ENCODE measurements at regions not wholly inside any gene's neighbourhood (a gene's known extent, or its start where the extent isn't known, plus 50 kb on each side); places are given as distances from the start of the nearest gene placed in this dataset.

GRCh38 chr1:217067642-217068041 lies 344.4 kb upstream of the ESRRG start:
- ATAC-seq (ENCODE audit: low FRiP score in 2 of 2), result no peak
- 76 to 83% methylated on average over 1 of the region's 1 CpG for WGBS, 2 donors
- H3K9me3 ChIP-seq, result no peaks in the 10 kb centered on the region
- H3K4me3 ChIP-seq, result no peak overlapping the region
- no peaks in the 10 kb centered on the region for H3K27me3 ChIP-seq
- TF ChIP-seq POLR2A (IDR thresholded peaks at IDR 0.05) (no peak), POLR2AphosphoS5 (IDR thresholded peaks at IDR 0.05) (no peak), EP300 (IDR thresholded peaks at IDR 0.05) (no peak)
- H3K4me1 ChIP-seq, result no peaks in the 10 kb centered on the region
- no peak for DNase-seq
- H3K36me3 ChIP-seq, result no peaks in the 10 kb centered on the region
- no peak overlapping the region for H3K27ac ChIP-seq

DNA sequence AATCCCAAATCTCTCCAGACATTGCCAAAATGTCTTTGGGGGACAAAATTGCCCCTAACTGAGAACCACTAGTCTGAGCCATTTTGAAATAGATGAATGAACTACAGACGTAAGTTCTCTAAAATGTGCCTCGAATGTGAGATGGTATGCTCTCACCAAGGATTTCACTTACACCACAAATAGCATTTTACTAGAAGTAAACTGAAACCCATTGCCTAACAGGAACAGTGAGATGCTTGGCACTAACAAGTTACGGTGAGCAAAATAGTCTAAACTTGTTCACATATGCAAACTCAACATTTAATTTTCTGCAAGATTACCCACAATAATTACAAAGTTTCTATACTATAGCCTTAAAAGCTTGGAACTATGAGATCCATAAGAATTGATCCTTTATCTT lies 343.6 kb upstream of the ESRRG start:
- Histone ChIP-seq H3K4me3 (no peak overlapping the region), H3K27me3 (no peaks in the 10 kb centered on the region), H3K27ac (no peak overlapping the region), H3K9me3 (no peaks in the 10 kb centered on the region), H3K36me3 (no peaks in the 10 kb centered on the region), H3K4me1 (no peaks in the 10 kb centered on the region)
- ATAC-seq (ENCODE audit: low FRiP score in 2 of 2) (no peak), DNase-seq (no peak)
- 85 to 87% methylated on average over 3 of the region's 3 CpGs for WGBS, 2 donors
- TF ChIP-seq POLR2A (IDR thresholded peaks at IDR 0.05) (no peak), POLR2AphosphoS5 (IDR thresholded peaks at IDR 0.05) (no peak), CTCF (IDR thresholded peaks at IDR 0.05) (no peak), EP300 (IDR thresholded peaks at IDR 0.05) (no peak)

DNA sequence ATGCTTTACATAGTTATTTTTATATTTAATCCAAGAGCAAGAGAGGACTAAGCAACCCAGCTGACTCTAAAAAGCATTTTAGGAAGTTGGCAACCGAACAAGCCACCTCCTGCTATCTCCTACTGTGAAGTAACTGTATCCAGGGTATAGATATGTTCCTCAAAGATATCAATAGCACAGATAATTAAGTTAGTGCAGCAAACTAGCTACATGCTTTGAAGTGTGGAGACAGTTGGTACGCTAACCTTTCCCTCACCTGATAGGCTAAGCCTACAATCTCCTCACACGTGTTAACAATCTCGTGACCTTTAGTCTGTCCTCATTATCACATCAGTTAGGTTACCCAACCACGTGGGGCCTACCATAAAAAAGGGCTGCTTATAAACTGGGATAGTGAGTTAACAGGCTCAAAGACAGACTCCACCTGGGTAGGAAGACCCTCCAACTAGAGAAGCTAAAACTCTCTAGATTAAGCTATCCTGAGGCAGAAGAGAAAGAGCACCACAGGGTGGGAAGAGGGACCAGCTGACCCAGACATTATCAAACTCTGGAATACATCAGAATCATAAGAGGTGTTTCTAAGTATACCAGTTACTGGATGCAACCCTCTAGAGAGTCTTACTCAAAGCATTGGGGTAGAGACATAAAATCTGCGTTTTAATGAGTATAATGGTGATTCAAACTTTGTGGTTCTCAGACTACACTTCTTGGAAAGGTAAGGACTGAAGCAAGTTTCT lies 340.1 kb upstream of the ESRRG start:
- no peaks in the 10 kb centered on the region for H3K27me3 ChIP-seq
- H3K36me3 ChIP-seq, result no peaks in the 10 kb centered on the region
- ATAC-seq (ENCODE audit: low FRiP score in 2 of 2) (no peak), DNase-seq (no peak)
- no peaks in the 10 kb centered on the region for H3K4me1 ChIP-seq
- WGBS, 2 donors, result 57 to 64% methylated on average over 6 of the region's 6 CpGs
- H3K27ac ChIP-seq, result no peak overlapping the region
- H3K9me3 ChIP-seq, result no peaks in the 10 kb centered on the region
- H3K4me3 ChIP-seq, result no peak overlapping the region
- TF ChIP-seq EP300 (IDR thresholded peaks at IDR 0.05), result no peak
- no peak for TF ChIP-seq POLR2A (IDR thresholded peaks at IDR 0.05)
- TF ChIP-seq CTCF (IDR thresholded peaks at IDR 0.05), result no peak
- TF ChIP-seq POLR2AphosphoS5 (IDR thresholded peaks at IDR 0.05), result no peak

- DNase-seq (no peak), ATAC-seq (ENCODE audit: low FRiP score in 2 of 2) (no peak)
- no peak overlapping the region for H3K27ac ChIP-seq
- no peaks in the 10 kb centered on the region for H3K27me3 ChIP-seq
- H3K4me3 ChIP-seq, result no peak overlapping the region
- no peak for TF ChIP-seq CTCF (IDR thresholded peaks at IDR 0.05)
- no peak for TF ChIP-seq POLR2AphosphoS5 (IDR thresholded peaks at IDR 0.05)
- TF ChIP-seq POLR2A (IDR thresholded peaks at IDR 0.05), result no peak
- TF ChIP-seq EP300 (IDR thresholded peaks at IDR 0.05), result no peak
- H3K9me3 ChIP-seq, result no peaks in the 10 kb centered on the region
- H3K4me1 ChIP-seq, result no peaks in the 10 kb centered on the region
- 67 to 69% methylated on average over 3 of the region's 3 CpGs for WGBS, 2 donors
- no peaks in the 10 kb centered on the region for H3K36me3 ChIP-seq
Observed at GRCh38 chr1:217062586-217062985, 339.4 kb upstream of the ESRRG start.

- WGBS, 2 donors, result 60 to 68% methylated on average over 1 of the region's 1 CpG
- no peak for ATAC-seq (ENCODE audit: low FRiP score in 2 of 2)
Observed at GRCh38 chr1:217059401-217059800, 336.2 kb upstream of the ESRRG start.

More at GRCh38 chr1:217059401-217059800, 336.2 kb upstream of the ESRRG start:
- TF ChIP-seq POLR2AphosphoS5 (IDR thresholded peaks at IDR 0.05) (no peak), EP300 (IDR thresholded peaks at IDR 0.05) (no peak), CTCF (IDR thresholded peaks at IDR 0.05) (no peak), POLR2A (IDR thresholded peaks at IDR 0.05) (no peak)
- Histone ChIP-seq H3K27ac (no peak overlapping the region), H3K9me3 (no peaks in the 10 kb centered on the region), H3K36me3 (no peaks in the 10 kb centered on the region), H3K4me1 (no peaks in the 10 kb centered on the region), H3K4me3 (no peak overlapping the region), H3K27me3 (no peaks in the 10 kb centered on the region)
- no peak for DNase-seq
